Astrocyte of the spinal cord (primary cell): ENCODE measurements at regions not wholly inside any gene's neighbourhood (a gene's known extent, or its start where the extent isn't known, plus 50 kb on each side); places are given as distances from the start of the nearest gene placed in this dataset.

ENCODE experiments used
- DNase-seq: peaks from one replicate; pipeline ENCODE4 v3.0.0; 2011; ENCODE audit warnings: low read depth, low spot score
- H3K4me3 ChIP-seq: 2 replicates; pipeline ENCODE4 v1.5.1; 2011; ENCODE audit warnings: low read depth, mild to moderate bottlenecking, low read length, moderate library complexity
- in situ Hi-C: cut with HindIII; loops from 2 replicates; pipeline ENCODE4 v1.10.0; 2017; ENCODE audit warnings: low sequenced_read_pairs
- TF ChIP-seq, protein P1 (sequence below): IDR thresholded peaks from 2 replicates; pipeline ENCODE4 v1.5.1; 2012; ENCODE audit warnings: low read depth, mild to moderate bottlenecking, low read length, inconsistent platforms

DNA sequence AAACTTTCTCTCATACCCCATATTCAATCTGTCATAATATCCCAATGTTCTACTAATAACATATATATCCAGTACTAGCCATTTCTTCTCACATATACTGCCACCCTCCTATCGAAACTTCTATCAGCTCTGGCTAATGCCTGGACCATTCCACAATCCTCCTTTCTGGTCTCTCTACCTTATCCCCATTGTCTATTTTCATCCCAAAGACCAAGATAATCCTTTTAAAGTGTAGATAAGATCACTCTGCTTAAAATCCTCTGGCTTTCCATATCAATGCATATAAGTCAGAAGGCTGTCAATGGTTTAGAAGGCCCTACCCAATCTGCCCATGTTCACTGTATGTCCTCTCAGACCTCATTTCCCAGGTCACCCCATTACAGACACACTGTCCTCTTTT is 229.6 kb downstream of the ZEB2 start:
- TF ChIP-seq, protein P1, sequence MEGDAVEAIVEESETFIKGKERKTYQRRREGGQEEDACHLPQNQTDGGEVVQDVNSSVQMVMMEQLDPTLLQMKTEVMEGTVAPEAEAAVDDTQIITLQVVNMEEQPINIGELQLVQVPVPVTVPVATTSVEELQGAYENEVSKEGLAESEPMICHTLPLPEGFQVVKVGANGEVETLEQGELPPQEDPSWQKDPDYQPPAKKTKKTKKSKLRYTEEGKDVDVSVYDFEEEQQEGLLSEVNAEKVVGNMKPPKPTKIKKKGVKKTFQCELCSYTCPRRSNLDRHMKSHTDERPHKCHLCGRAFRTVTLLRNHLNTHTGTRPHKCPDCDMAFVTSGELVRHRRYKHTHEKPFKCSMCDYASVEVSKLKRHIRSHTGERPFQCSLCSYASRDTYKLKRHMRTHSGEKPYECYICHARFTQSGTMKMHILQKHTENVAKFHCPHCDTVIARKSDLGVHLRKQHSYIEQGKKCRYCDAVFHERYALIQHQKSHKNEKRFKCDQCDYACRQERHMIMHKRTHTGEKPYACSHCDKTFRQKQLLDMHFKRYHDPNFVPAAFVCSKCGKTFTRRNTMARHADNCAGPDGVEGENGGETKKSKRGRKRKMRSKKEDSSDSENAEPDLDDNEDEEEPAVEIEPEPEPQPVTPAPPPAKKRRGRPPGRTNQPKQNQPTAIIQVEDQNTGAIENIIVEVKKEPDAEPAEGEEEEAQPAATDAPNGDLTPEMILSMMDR: no peak
- no peak overlapping the region for H3K4me3 ChIP-seq
- in situ Hi-C loops: no loop called here
- no peak for DNase-seq

DNA sequence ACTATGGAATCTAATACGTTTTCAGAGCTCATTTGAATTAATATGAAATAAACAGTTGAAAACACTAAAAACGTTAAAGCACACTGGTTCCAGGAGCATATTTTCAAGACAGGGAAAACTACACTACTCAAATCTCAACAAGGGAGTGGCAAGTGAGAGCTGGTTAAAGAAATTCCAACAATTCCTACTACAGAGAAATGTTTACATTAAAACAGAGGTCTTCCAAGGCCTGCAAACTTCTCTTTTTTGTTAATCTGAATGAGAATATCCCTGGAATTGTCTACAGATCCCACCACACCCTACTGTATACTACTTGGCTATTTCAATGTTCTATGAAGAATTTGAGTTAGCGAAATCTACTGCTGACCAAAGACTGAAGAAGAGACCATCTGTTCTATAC is 231.5 kb downstream of the ZEB2 start:
- in situ Hi-C loops: no loop called here
- no peak overlapping the region for H3K4me3 ChIP-seq
- peak; percentile 5 for DNase-seq
- TF ChIP-seq, protein P1: no peak

DNA sequence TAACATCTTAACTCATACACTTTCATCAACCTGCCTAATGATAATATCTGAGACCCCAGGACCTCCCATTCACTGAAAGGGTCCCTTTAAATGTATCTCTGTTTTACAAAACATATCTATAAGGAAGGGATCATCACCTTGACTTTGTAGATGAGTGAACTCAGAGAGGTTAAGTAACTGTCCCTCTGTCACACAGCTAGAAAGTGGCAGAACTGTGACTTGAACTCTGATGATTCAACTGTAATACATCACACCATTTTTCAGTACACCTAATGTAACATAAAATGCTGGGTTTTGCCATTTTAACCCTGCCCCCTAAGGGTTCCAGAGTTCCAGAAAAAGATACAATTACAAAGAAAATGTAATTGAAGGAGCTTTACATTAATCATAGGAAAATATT is 234.6 kb downstream of the ZEB2 start:
- H3K4me3 ChIP-seq: no peak overlapping the region
- TF ChIP-seq, protein P1: no peak
- no peak for DNase-seq
- in situ Hi-C loops: no loop called here

DNA sequence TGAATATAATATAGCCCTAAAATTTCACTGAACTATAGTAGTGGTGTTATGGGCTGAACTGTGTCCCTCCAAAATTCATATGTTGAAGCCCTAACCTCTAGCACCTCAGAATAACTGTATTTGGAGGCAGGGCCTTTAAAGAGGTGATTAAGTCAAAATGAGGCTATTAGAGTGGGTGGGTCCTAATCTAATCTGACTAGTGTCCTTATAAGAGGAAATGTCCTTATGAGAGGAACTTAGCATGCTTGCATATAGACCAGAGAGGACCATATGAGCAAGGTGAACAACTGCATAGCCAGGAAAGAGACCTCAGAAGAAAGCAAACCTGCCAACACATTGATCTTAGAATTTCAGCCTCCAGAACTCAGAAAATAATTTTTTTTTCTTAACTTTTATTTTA is 238.4 kb downstream of the ZEB2 start:
- DNase-seq: no peak
- in situ Hi-C loops: no loop called here
- TF ChIP-seq, protein P1: no peak
- no peak overlapping the region for H3K4me3 ChIP-seq

DNA sequence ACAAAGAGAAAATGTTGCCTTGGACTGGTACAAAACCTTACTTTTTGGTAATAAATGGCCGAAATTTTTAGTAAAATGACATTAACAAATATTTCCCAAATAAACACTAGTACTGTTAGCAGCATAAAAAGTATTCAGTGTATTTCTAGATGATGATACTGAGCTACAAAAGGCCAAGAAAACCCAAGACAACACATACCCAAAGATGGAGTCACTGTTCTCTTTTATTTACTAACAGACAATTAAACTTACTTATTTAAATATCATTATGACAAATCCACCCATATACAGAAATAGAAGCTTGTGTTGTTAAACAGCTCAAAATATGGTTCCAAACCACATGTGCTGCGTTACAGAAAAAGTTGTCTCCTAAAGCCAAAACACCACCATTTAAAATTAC is 239.9 kb downstream of the ZEB2 start:
- in situ Hi-C loops: no loop called here
- DNase-seq: no peak
- TF ChIP-seq, protein P1: no peak
- no peak overlapping the region for H3K4me3 ChIP-seq

DNA sequence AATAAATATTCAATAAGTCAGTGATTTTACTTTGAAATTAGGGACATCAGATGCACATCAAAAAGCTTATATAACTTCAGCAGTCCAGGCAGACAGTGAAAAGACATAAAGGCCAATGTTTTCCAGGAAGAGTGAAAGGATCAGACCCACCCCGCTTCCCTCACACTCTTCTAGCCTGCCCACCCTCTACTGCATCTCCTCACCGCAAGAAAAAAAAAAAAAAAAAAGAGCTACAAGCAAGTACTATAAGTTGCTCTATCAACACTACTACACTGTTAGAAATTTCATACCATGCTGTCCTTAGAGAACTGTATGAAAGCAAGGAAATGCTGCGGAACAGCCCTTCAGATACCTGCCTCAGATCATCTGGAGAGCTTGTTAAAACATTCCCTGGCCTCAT is 240.8 kb downstream of the ZEB2 start:
- no peak overlapping the region for H3K4me3 ChIP-seq
- no peak for DNase-seq
- TF ChIP-seq, protein P1: no peak
- in situ Hi-C loops: no loop called here
